HEK293 (cell line): ENCODE measurements at regions not wholly inside any gene's neighbourhood (a gene's known extent, or its start where the extent isn't known, plus 50 kb on each side); places are given as distances from the start of the nearest gene placed in this dataset.

Source experiments
- CTCF ChIA-PET: fragments of 350-600 bp; formaldehyde crosslinking; extraction: SDS; loops from one replicate; lab custom pipeline; 2021; ENCODE audit warnings: antibody characterized with exemption; lab: Yijun Ruan, JAX
- POLR2A ChIA-PET: fragments of 300-600 bp; formaldehyde crosslinking; extraction: SDS; loops from one replicate; lab custom pipeline; 2020; ENCODE audit warnings: antibody characterized with exemption, inconsistent platforms; lab: Yijun Ruan, JAX
- H3K27ac ChIP-seq: fragments of 200-500 bp; sonication (Bioruptor generic); 2 replicates; pipeline ENCODE4 v1.5.1; 2014; ENCODE audit warnings: low read depth, low read length, control low read depth, inconsistent platforms; ENCODE audit errors: extremely low read depth
- H3K36me3 ChIP-seq, 2 experiments: fragments of 200-500 bp in 1 of 2; sonication (Bioruptor generic) in 1 of 2; 1 replicate in 1 of 2; 2 replicates in 1 of 2; pipeline ENCODE4 v1.5.1; 2014 to 2017; ENCODE audit warnings: inconsistent platforms in 2 of 2, low read length in 2 of 2; ENCODE audit not compliant: control insufficient read depth in 2 of 2, insufficient read depth in 1 of 2
- H3K4me1 ChIP-seq: fragments of 200-500 bp; sonication (Bioruptor generic); 2 replicates; pipeline ENCODE4 v1.5.1; 2014; ENCODE audit warnings: mild to moderate bottlenecking, low read length, inconsistent platforms; ENCODE audit not compliant: control insufficient read depth, insufficient read depth
- H3K4me3 ChIP-seq: 2 replicates; pipeline ENCODE4 v1.5.1; 2011; ENCODE audit warnings: low read depth, mild to moderate bottlenecking, control low read depth, low read length, moderate library complexity
- H3K9me3 ChIP-seq: fragments of 200-500 bp; sonication (Bioruptor generic); 2 replicates; pipeline ENCODE4 v1.5.1; 2014; ENCODE audit warnings: low read depth, low read length, inconsistent platforms; ENCODE audit not compliant: control insufficient read depth, insufficient read depth
- KLF10 ChIP-seq: fragments of 450-650 bp; IDR thresholded peaks from 2 replicates; pipeline ENCODE4 v1.5.1; 2018; ENCODE audit warnings: missing biosample characterization, mild to moderate bottlenecking, missing genetic modification characterization
- OVOL3 ChIP-seq: fragments of 450-650 bp; formaldehyde crosslinking; IDR thresholded peaks from 2 replicates; pipeline ENCODE4 v1.5.1; 2016; ENCODE audit warnings: missing biosample characterization, missing genetic modification characterization
- SCRT1 ChIP-seq: fragments of 450-650 bp; formaldehyde crosslinking; IDR thresholded peaks from 2 replicates; pipeline ENCODE4 v1.5.1; 2016; ENCODE audit warnings: missing biosample characterization, missing genetic modification characterization, borderline replicate concordance
- ZBTB11 ChIP-seq: fragments of 450-650 bp; formaldehyde crosslinking; conservative IDR thresholded peaks from 2 replicates; pipeline ENCODE4 v1.5.1; 2016; ENCODE audit warnings: low read depth, missing biosample characterization, missing genetic modification characterization
- ZBTB6 ChIP-seq: fragments of 450-650 bp; formaldehyde crosslinking; IDR thresholded peaks from 2 replicates; pipeline ENCODE4 v1.5.1; 2017; ENCODE audit warnings: missing biosample characterization, missing genetic modification characterization
- ZNF155 ChIP-seq: fragments of 450-650 bp; formaldehyde crosslinking; IDR thresholded peaks from 2 replicates; pipeline ENCODE4 v1.5.1; 2016; ENCODE audit warnings: missing biosample characterization, missing genetic modification characterization
- ZNF214 ChIP-seq: fragments of 450-650 bp; formaldehyde crosslinking; IDR thresholded peaks from 2 replicates; pipeline ENCODE4 v1.5.1; 2017; ENCODE audit warnings: missing biosample characterization, mild to moderate bottlenecking, missing genetic modification characterization, borderline replicate concordance
- ZNF221 ChIP-seq: fragments of 450-650 bp; formaldehyde crosslinking; IDR thresholded peaks from 2 replicates; pipeline ENCODE4 v1.5.1; 2017; ENCODE audit warnings: missing biosample characterization, missing genetic modification characterization, borderline replicate concordance
- ZNF274 ChIP-seq, 2 experiments: fragments of 200-500 bp in 1 of 2; fragments of 450-650 bp in 1 of 2; sonication (Bioruptor generic) in 1 of 2; formaldehyde crosslinking in 1 of 2; IDR thresholded peaks; 2 replicates each; pipeline versions ENCODE4 v1.5.1 to v1.6.1; 2014 to 2016; ENCODE audit warnings: borderline replicate concordance in 1 of 2, inconsistent platforms in 1 of 2, low read length in 1 of 2, missing biosample characterization in 1 of 2, missing genetic modification characterization in 1 of 2
- ZNF280C ChIP-seq: fragments of 450-650 bp; formaldehyde crosslinking; IDR thresholded peaks from 2 replicates; pipeline ENCODE4 v1.5.1; 2016; ENCODE audit warnings: missing biosample characterization, missing genetic modification characterization
- ZNF324 ChIP-seq: fragments of 450-650 bp; formaldehyde crosslinking; IDR thresholded peaks from 2 replicates; pipeline ENCODE4 v1.5.1; 2016; ENCODE audit warnings: missing biosample characterization, missing genetic modification characterization
- ZNF350 ChIP-seq: fragments of 450-650 bp; formaldehyde crosslinking; IDR thresholded peaks from 2 replicates; pipeline ENCODE4 v1.5.0; 2017; ENCODE audit warnings: missing biosample characterization, mild to moderate bottlenecking, missing genetic modification characterization
- ZNF362 ChIP-seq: fragments of 450-650 bp; formaldehyde crosslinking; IDR thresholded peaks from 2 replicates; pipeline ENCODE4 v1.5.1; 2016; ENCODE audit warnings: missing biosample characterization, missing genetic modification characterization
- ZNF391 ChIP-seq: fragments of 450-650 bp; formaldehyde crosslinking; IDR thresholded peaks from 2 replicates; pipeline ENCODE4 v1.5.1; 2016; ENCODE audit warnings: low read depth, missing biosample characterization, missing genetic modification characterization, borderline replicate concordance
- ZNF521 ChIP-seq: fragments of 450-650 bp; formaldehyde crosslinking; IDR thresholded peaks from 2 replicates; pipeline ENCODE4 v1.5.1; 2017; ENCODE audit warnings: missing biosample characterization, mild to moderate bottlenecking, missing genetic modification characterization
- ZNF571 ChIP-seq: fragments of 450-650 bp; formaldehyde crosslinking; IDR thresholded peaks from 2 replicates; pipeline ENCODE4 v1.5.0; 2017; ENCODE audit warnings: missing biosample characterization, missing genetic modification characterization
- ZNF837 ChIP-seq: fragments of 450-650 bp; formaldehyde crosslinking; IDR thresholded peaks from 2 replicates; pipeline ENCODE4 v1.5.1; 2016; ENCODE audit warnings: missing biosample characterization, missing genetic modification characterization
- ZSCAN18 ChIP-seq: fragments of 450-650 bp; formaldehyde crosslinking; IDR thresholded peaks from 2 replicates; pipeline ENCODE4 v1.5.1; 2016; ENCODE audit warnings: missing biosample characterization, missing genetic modification characterization

- no peak for TF ChIP-seq ZNF391 (tag by site-specific recombination)
- no peak for TF ChIP-seq ZNF221 (tag by site-specific recombination)
- TF ChIP-seq ZNF155 (tag by site-specific recombination) = no peak
- TF ChIP-seq SCRT1 = no peak
- TF ChIP-seq ZNF214 (tag by site-specific recombination) = no peak
- no peak for TF ChIP-seq ZNF274 (IDR thresholded peaks at IDR 0.05; ENCODE audit: low read length)
- TF ChIP-seq ZNF274 (tag by site-specific recombination; IDR thresholded peaks at IDR 0.05; ENCODE audit: borderline replicate concordance) = no peak
- no peak for TF ChIP-seq ZNF571 (tag by site-specific recombination)
- no peak for TF ChIP-seq OVOL3 (tag by site-specific recombination)
- no peak for TF ChIP-seq ZSCAN18 (tag by site-specific recombination)
- no peak for TF ChIP-seq ZNF324
- TF ChIP-seq ZNF350 = no peak
- TF ChIP-seq ZBTB11 = no peak
- no peak for TF ChIP-seq ZNF362 (tag by site-specific recombination)
- TF ChIP-seq ZNF837 (tag by site-specific recombination) = no peak
- no peak for TF ChIP-seq ZBTB6
- no peak for TF ChIP-seq KLF10
- TF ChIP-seq ZNF521 (tag by site-specific recombination) = no peak
- TF ChIP-seq ZNF280C (tag by site-specific recombination) = no peak
- no peaks in the 10 kb centered on the region for H3K9me3 ChIP-seq
- H3K27ac ChIP-seq = no peak overlapping the region
- CTCF ChIA-PET = interaction anchor here (0.6 to 2.5 kb wide), 5 partner anchors 13 to 790 kb away, joined by 3 to 7 read pairs (median 3); no protein-coding TSS in a partner anchor
- no peaks in the 10 kb centered on the region for H3K36me3 ChIP-seq
- POLR2A ChIA-PET = no interaction called here
- no peak overlapping the region for H3K4me3 ChIP-seq
- no peaks in the 10 kb centered on the region for H3K4me1 ChIP-seq
These were observed 611.5 kb upstream of the IMPG1 start for GRCh38 chr6:76683985-76684384.
